Transverse colon (tissue), 4 donors: ENCODE measurements at regions not wholly inside any gene's neighbourhood (a gene's known extent, or its start where the extent isn't known, plus 50 kb on each side); places are given as distances from the start of the nearest gene placed in this dataset.

Experiments used
- EP300 ChIP-seq: sonication (generic); formaldehyde crosslinking; IDR thresholded peaks from one replicate; pipeline ENCODE4 v1.6.1; 2017; ENCODE audit warnings: antibody characterized with exemption, low read depth
- POLR2A ChIP-seq: fragments of 450-650 bp; IDR thresholded peaks from one replicate; pipeline ENCODE4 v1.6.1; 2016; ENCODE audit warnings: antibody characterized with exemption, mild to moderate bottlenecking, moderate library complexity
- POLR2AphosphoS5 ChIP-seq, 3 donors: sonication (generic); formaldehyde crosslinking; IDR thresholded peaks; one replicate each; pipeline ENCODE4 v1.6.1; 2016; ENCODE audit warnings: antibody characterized with exemption in 3 of 3
- TF ChIP-seq, protein P1 (sequence below), 5 experiments: fragments of 200-600 bp in 3 of 5; fragments of 450-650 bp in 2 of 5; sonication (generic) in 3 of 5; IDR thresholded peaks; 1 replicate in 2 of 5; 2 replicates in 3 of 5; pipeline ENCODE4 v1.5.1; 2016 to 2017; ENCODE audit warnings: antibody characterized with exemption in 5 of 5, inconsistent platforms in 3 of 5, mild to moderate bottlenecking in 2 of 5, moderate library complexity in 1 of 5

DNA sequence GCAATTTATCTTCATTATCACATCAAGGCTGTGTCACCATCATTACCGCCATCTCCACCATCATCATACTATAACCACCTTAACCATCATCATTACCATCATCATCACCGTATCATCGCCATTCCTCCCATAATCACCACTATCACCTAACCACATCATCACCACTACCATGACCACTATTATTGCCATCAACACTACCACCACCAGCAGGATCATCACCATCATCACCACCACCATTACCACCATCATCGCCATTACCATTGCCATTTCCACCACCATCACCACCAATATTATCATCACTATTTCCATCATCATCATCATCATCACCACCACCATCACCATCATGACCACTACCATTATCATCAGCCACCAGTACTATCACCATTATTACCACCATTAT is 314.4 kb downstream of the CYP26B1 start:
- no peak for TF ChIP-seq POLR2A
- TF ChIP-seq, protein P1, sequence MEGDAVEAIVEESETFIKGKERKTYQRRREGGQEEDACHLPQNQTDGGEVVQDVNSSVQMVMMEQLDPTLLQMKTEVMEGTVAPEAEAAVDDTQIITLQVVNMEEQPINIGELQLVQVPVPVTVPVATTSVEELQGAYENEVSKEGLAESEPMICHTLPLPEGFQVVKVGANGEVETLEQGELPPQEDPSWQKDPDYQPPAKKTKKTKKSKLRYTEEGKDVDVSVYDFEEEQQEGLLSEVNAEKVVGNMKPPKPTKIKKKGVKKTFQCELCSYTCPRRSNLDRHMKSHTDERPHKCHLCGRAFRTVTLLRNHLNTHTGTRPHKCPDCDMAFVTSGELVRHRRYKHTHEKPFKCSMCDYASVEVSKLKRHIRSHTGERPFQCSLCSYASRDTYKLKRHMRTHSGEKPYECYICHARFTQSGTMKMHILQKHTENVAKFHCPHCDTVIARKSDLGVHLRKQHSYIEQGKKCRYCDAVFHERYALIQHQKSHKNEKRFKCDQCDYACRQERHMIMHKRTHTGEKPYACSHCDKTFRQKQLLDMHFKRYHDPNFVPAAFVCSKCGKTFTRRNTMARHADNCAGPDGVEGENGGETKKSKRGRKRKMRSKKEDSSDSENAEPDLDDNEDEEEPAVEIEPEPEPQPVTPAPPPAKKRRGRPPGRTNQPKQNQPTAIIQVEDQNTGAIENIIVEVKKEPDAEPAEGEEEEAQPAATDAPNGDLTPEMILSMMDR (IDR thresholded peaks at IDR 0.05): no peak
- TF ChIP-seq POLR2AphosphoS5 (IDR thresholded peaks at IDR 0.05): no peak
- no peak for TF ChIP-seq EP300
